ENCODE measurements at regions not wholly inside any gene's neighbourhood (a gene's known extent, or its start where the extent isn't known, plus 50 kb on each side); places are given as distances from the start of the nearest gene placed in this dataset.

GRCh38 chr3:130260918-130261317 is 84.6 kb upstream of the COL6A5 start:
- no peak for TF ChIP-seq CTCF (IDR thresholded peaks at IDR 0.05)
- no peak for TF ChIP-seq POLR2A (IDR thresholded peaks at IDR 0.05)

Data from right lobe of liver (tissue), 4 donors.